NT2/D1 (cell line): ENCODE measurements at regions not wholly inside any gene's neighbourhood (a gene's known extent, or its start where the extent isn't known, plus 50 kb on each side); places are given as distances from the start of the nearest gene placed in this dataset.

Experiments used
- YY1 ChIP-seq: IDR thresholded peaks from 2 replicates; pipeline ENCODE4 v1.6.1; 2011; ENCODE audit not compliant: insufficient read length, insufficient read depth
- ZNF274 ChIP-seq: IDR thresholded peaks from 2 replicates; pipeline ENCODE4 v1.6.1; 2011; ENCODE audit warnings: mild to moderate bottlenecking, low read depth, low read length

GRCh38 chr12:13311551-13311950 is 115.0 kb downstream of the EMP1 start:
- no peak for TF ChIP-seq YY1
- no peak for TF ChIP-seq ZNF274
